K562 (cell line): ENCODE measurements at regions not wholly inside any gene's neighbourhood (a gene's known extent, or its start where the extent isn't known, plus 50 kb on each side); places are given as distances from the start of the nearest gene placed in this dataset.

ENCODE experiments used
- BHLHE40 ChIP-seq: IDR thresholded peaks from 2 replicates; pipeline ENCODE4 v1.6.1; 2011; ENCODE audit warnings: low read length, improper control_type of control experiment
- CCNT2 ChIP-seq: IDR thresholded peaks from 2 replicates; pipeline ENCODE4 v1.6.1; 2011; ENCODE audit warnings: borderline replicate concordance, low read depth, mild to moderate bottlenecking, moderate library complexity, mixed read lengths, low read length; ENCODE audit not compliant: insufficient read length; ENCODE audit errors: extremely low read depth
- EZH2 ChIP-seq: IDR thresholded peaks from 2 replicates; pipeline ENCODE4 v1.6.1; 2012; ENCODE audit warnings: low read depth, mild to moderate bottlenecking, inconsistent platforms, low read length, borderline replicate concordance
- KAT2B ChIP-seq: IDR thresholded peaks from one replicate; pipeline ENCODE4 v1.6.1; 2012; ENCODE audit warnings: low read depth, mild to moderate bottlenecking, control low read depth, inconsistent platforms, low read length, moderate library complexity
- MAFG ChIP-seq: fragments of 450-650 bp; conservative IDR thresholded peaks from 2 replicates; pipeline ENCODE4 v1.6.1; 2016; ENCODE audit warnings: missing genetic modification characterization, missing compliant biosample characterization
- MEF2A ChIP-seq: IDR thresholded peaks from 2 replicates; pipeline ENCODE4 v1.6.1; 2011; ENCODE audit warnings: low read depth, mild to moderate bottlenecking, low read length, moderate library complexity; ENCODE audit not compliant: control insufficient read depth
- MTA3 ChIP-seq: fragments of 450-650 bp; formaldehyde crosslinking; IDR thresholded peaks from 2 replicates; pipeline ENCODE4 v1.6.1; 2017; ENCODE audit warnings: mild to moderate bottlenecking, borderline replicate concordance
- POLR2AphosphoS5 ChIP-seq: IDR thresholded peaks from 2 replicates; pipeline ENCODE4 v1.6.1; 2011; ENCODE audit warnings: mild to moderate bottlenecking, low read depth, low read length, moderate library complexity; ENCODE audit not compliant: control insufficient read depth, insufficient read depth
- RBFOX2 ChIP-seq: fragments of 200-400 bp; formaldehyde crosslinking; IDR thresholded peaks from 2 replicates; pipeline ENCODE4 v1.6.1; 2017; ENCODE audit warnings: low read depth, mild to moderate bottlenecking, low read length, moderate library complexity
- RCOR1 ChIP-seq, 2 experiments: IDR thresholded peaks; 2 replicates each; pipeline ENCODE4 v1.6.1; 2012; ENCODE audit warnings: low read depth in 2 of 2, low read length in 2 of 2, borderline replicate concordance in 1 of 2, improper control_type of control experiment in 1 of 2
- ZNF589 ChIP-seq: fragments of 200-800 bp; sonication (Bioruptor generic); IDR thresholded peaks from 2 replicates; pipeline ENCODE4 v1.6.1; 2016; ENCODE audit warnings: low read depth, missing genetic modification characterization, missing compliant biosample characterization
- TF ChIP-seq, protein P1 (sequence below), 3 experiments: IDR thresholded peaks in 2 of 3; conservative IDR thresholded peaks in 1 of 3; 2 replicates each; pipeline ENCODE4 v1.5.1; 2011 to 2012; ENCODE audit warnings: low read length in 3 of 3, mild to moderate bottlenecking in 3 of 3, control low read depth in 2 of 3, improper control_type of control experiment in 1 of 3, inconsistent platforms in 1 of 3, low read depth in 1 of 3, mixed read lengths in 1 of 3, moderate library complexity in 1 of 3; ENCODE audit not compliant: insufficient read depth in 2 of 3
- TF ChIP-seq, protein P2 (sequence below): sonication (generic); formaldehyde crosslinking; IDR thresholded peaks from 2 replicates; pipeline ENCODE4 v1.8.1; 2023; ENCODE audit warnings: mild to moderate bottlenecking, missing genetic modification reagents

DNA sequence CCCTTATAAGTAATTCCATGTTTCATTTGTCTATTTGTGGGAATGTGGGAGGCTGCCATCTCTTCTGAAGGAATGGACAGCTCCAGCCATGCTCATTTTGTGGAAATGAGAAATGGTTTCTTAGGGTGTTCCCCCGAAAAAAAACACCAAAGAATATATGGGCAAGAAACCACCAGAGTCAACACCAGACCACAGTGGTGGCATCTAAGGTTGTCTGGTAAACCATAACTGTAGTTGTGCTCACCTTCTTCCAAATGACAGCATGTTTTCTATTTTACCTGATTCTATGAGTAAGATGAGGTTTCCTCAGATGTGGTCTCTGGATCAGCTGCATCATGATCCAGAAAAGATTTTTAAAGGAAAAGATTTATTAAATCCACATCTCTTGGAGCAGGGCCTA is 217.0 kb upstream of the C2CD4B start:
- TF ChIP-seq EZH2 (no peak), MAFG (tag) (no peak), MTA3 (no peak), MEF2A (no peak), RBFOX2 (no peak), CCNT2 (no peak), RCOR1 (IDR thresholded peaks at IDR 0.05; ENCODE audit: borderline replicate concordance in 1 of 2, low read depth in 2 of 2, low read length in 2 of 2) (no peak), ZNF589 (CRISPR knock-in tag) (no peak), BHLHE40 (no peak), POLR2AphosphoS5 (no peak), KAT2B (no peak)
- TF ChIP-seq, protein P1, sequence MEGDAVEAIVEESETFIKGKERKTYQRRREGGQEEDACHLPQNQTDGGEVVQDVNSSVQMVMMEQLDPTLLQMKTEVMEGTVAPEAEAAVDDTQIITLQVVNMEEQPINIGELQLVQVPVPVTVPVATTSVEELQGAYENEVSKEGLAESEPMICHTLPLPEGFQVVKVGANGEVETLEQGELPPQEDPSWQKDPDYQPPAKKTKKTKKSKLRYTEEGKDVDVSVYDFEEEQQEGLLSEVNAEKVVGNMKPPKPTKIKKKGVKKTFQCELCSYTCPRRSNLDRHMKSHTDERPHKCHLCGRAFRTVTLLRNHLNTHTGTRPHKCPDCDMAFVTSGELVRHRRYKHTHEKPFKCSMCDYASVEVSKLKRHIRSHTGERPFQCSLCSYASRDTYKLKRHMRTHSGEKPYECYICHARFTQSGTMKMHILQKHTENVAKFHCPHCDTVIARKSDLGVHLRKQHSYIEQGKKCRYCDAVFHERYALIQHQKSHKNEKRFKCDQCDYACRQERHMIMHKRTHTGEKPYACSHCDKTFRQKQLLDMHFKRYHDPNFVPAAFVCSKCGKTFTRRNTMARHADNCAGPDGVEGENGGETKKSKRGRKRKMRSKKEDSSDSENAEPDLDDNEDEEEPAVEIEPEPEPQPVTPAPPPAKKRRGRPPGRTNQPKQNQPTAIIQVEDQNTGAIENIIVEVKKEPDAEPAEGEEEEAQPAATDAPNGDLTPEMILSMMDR (IDR thresholded peaks at IDR 0.05 in 2 of 3, conservative IDR thresholded peaks at IDR 0.05 in 1 of 3; ENCODE audit: insufficient read depth in 2 of 3, low read depth in 1 of 3, low read length in 3 of 3): no peak
- TF ChIP-seq, protein P2, sequence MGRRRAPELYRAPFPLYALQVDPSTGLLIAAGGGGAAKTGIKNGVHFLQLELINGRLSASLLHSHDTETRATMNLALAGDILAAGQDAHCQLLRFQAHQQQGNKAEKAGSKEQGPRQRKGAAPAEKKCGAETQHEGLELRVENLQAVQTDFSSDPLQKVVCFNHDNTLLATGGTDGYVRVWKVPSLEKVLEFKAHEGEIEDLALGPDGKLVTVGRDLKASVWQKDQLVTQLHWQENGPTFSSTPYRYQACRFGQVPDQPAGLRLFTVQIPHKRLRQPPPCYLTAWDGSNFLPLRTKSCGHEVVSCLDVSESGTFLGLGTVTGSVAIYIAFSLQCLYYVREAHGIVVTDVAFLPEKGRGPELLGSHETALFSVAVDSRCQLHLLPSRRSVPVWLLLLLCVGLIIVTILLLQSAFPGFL (CRISPR knock-in tag): no peak
